ENCODE measurements at regions not wholly inside any gene's neighbourhood (a gene's known extent, or its start where the extent isn't known, plus 50 kb on each side); places are given as distances from the start of the nearest gene placed in this dataset.

GRCh38 chr5:44868541-44868940 is 59.8 kb downstream of the MRPS30 start:
- DNase-seq (ENCODE audit: low spot score) = peak; percentile 54

GRCh38 chr5:44869928-44870327 is 61.2 kb downstream of the MRPS30 start:
- no peak for DNase-seq (ENCODE audit: low spot score)

DNA sequence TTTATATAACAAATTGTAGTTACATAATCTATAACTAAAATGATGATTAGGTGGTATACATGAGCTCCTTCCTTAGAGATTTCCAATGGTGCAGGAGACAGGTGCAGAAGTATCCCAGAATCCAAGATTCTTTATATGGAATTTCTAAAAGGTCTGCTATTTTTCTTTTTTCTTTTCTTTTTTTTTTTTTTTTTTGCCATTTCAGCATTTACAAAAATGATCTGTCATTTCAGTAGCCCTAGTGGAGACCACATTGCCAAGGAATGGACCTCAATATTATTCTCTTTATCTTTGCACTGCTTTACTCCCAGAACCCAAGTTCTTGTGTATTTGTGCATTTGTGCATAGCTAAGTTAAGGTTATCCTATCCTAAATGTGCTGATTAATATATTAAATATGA is 61.7 kb downstream of the MRPS30 start:
- DNase-seq (ENCODE audit: low spot score) = no peak

GRCh38 chr5:44871401-44871800 is 62.7 kb downstream of the MRPS30 start:
- DNase-seq (ENCODE audit: low spot score) = no peak

- DNase-seq (ENCODE audit: low spot score) = peak; percentile 99
These were observed 67.2 kb downstream of the MRPS30 start for GRCh38 chr5:44875661-44876605.

- DNase-seq (ENCODE audit: low spot score) = peak; percentile 79
These were observed 72.5 kb downstream of the MRPS30 start for GRCh38 chr5:44881266-44881665.

DNA sequence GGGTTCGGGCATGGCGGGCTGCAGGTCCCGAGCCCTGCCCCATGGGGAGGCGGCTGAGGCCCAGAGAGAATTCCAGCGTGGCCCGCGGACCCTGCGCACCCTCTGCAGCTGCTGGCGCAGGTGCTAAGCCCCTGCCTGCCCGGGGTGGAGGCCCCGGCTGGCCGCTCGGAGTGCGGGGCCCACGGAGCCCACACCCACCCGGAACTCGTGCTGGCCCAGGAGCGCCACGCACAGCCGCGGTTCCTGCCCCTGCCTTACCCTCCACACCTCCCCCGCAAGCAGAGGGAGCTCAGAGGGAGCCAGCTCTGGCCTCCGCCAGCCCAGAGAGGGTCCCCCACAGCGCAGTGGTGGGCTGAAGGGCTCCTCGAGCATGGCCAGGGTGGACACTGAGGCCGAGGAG is 75.3 kb downstream of the MRPS30 start:
- no peak for DNase-seq (ENCODE audit: low spot score)

DNA sequence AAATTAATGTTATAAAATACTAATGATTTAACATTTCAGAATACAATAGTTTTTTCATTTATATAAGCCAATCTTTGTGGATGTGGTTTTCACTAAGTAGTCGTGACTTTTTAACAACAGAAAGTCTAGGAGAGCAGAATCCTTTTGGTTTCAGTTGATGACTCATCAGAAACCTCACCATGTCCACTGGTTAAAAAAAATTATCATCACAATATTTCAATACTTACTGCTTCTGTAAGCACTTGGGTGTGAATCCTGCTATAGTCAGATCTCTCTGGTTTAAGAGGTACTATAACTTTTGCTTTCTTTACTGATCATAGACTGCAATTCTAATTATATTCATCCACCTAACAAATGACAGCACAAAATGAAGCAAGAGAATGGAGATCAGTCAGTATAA is 77.2 kb downstream of the MRPS30 start:
- peak; percentile 80 for DNase-seq (ENCODE audit: low spot score)

GRCh38 chr5:44887722-44888121 is 79.0 kb downstream of the MRPS30 start:
- DNase-seq (ENCODE audit: low spot score) = no peak

DNA sequence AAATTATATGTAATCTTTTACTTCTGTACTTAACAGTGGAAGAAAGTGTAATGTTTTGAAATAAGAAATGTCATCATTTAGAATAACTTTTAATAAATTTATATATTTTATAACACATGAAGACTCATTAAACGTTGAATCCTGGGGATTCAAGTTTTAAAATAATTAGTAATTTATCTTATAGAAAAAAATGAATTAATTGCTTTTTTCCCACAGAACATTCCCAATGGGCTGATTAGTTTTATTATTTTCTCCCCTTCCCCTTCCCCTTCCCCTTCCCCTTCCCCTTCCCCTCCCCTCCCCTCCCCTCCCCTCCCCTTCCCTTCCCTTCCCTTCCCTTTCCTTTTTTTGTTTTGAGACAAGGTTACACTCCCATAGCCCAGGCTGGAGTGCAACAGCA is 79.7 kb downstream of the MRPS30 start:
- no peak for DNase-seq (ENCODE audit: low spot score)

- no peak for DNase-seq (ENCODE audit: low spot score)
These were observed 82.4 kb downstream of the MRPS30 start for GRCh38 chr5:44891116-44891515.

DNA sequence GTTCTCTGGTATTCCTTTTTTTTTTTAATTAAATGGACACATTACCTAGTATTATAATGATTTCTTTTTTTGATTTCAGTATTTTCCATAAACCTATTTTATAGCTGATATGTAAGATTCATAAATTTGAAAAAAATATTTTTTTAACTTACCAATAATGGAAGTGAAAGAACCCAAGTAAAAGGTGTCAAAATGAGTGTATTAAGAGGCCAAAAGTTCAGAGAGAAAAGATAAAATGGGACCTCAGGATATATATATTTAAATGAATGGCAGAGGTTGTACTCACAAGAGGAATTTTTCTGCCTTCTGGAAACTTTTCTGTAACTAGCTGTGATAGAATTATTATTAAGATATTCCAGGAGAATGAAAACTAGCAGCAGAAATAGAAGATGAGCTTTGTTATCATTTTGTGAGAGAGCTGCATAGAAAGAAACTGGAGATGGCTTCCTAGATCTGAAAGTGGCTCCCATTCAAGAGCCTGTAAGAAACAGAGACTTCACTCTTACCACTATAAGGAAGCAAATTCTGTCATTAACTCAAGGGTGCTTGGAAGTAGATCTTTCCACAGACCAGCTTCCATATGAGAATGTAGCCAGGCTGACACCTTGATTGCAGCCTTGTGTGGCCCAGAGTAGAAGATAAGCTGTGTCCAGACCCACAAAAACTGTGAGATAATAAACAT is 91.7 kb downstream of the MRPS30 start:
- no peak for DNase-seq (ENCODE audit: low spot score)

GRCh38 chr5:44907396-44907795 is 98.6 kb downstream of the MRPS30 start:
- DNase-seq (ENCODE audit: low spot score) = no peak

DNA sequence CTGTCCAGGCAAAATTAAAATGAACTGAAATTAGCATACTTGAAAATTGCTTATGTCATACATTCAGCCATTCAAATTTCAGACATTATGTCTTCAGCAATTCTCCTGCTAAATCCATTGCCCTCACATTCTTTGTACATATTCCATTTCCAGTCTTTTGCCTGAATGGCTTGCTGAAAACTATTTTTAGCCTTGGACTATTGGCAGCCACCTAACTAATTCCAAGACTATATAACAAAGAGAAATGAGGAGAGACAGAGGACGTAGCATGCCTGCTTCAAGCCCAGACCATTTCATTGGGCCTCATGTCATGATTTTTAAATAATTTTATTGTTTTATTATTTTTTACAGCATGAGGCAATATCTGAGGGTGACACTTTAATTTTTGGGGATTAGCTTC is 100.3 kb downstream of the MRPS30 start:
- no peak for DNase-seq (ENCODE audit: low spot score)

DNA sequence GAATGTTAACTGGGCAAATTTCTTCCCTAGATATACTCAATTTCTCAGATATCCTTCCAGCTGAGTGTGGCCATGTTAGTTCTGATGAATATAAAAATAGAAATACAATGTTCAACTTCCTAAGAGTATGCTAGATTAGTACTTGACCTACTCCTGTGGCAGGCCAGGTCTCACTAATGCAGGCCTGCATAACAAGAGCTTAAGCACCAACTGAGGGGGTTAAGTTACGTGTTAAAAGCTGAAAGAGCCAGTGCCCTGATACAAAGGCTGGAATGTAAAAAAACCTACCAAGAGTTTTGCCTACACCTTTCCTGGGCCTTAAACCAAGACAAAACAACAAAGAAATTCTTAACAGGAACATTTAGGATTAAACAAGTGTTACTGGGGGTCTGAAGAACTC is 102.8 kb downstream of the MRPS30 start:
- no peak for DNase-seq (ENCODE audit: low spot score)

- no peak for DNase-seq (ENCODE audit: low spot score)
These were observed 105.5 kb downstream of the MRPS30 start for GRCh38 chr5:44914221-44914620.

DNA sequence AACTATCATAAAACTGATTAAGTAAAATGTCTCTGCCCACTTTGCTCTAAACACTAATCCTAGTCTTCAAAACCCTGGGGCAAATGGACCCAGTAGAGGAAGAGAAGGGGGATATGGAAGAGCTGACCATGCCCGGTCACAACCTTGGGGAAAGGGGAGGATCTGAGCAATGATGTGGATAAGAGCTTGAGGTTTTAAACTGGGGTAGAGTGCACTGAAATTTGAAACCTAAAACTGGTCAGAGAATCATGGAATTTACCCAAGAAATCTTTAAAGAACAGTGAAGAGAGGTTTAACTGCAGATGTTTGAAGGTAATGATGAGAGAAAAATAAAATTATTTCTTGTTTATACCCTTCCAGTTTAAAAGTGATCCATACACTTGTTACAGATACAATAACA is 110.8 kb downstream of the MRPS30 start:
- no peak for DNase-seq (ENCODE audit: low spot score)

DNA sequence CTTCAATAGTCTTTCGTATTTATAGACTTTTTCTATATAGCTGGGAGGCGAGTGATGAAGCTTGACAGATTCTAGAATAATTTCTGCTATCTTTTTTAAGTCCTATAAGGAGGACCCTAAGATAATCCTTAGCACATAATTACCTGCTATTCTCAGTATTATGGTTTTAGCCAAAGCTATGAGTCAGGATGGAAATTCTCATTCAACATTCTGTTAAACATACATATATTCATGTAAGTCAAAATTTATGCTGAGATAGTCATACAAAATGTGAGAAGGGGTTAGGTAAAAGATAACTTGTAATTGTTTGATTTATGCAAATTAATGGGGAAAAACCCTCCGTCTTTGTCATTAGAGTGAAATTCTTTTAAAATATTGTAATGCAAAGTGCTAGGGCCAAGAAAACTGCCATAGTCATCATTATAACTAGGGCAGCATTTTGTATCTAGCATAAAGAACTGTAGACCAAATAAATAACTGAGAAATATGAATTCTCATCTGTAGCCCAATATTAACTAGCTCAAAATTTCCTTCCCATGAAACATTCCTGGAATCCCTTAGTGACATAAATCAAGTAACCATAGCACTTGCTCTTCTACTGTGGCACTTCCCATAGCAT is 118.5 kb downstream of the MRPS30 start:
- DNase-seq (ENCODE audit: low spot score) = no peak

DNA sequence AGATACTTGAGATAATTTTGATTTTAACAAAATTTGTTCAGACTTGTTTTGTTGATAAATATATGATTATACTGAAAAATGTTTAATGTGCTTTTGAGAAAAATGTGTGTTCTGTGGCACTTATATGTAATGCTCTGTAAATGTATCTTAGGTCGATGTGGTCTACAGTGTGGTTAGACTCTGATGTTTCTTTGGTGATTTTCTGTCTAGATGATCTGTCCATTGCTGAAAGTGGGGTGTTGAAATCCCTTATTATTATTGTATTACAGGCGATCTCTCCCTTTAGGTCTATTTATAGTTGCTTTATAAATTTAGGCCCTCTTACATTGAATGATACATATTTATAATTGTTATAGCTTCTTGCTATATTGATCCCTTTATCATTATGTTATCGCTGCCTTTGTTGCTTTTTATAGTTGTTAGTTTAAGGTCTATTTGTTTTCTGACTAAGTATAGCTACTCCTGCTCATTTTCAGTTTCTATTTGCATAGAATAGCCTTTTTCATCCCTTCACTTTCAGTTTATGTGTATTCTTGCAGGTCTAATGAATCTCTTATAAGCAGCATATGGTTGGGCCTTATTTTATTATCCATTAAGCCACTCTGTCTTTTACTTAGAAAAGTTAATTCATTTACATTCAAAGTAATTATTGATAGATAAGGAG is 124.3 kb downstream of the MRPS30 start:
- DNase-seq (ENCODE audit: low spot score) = no peak

GRCh38 chr5:44933686-44934085 is 124.9 kb downstream of the MRPS30 start:
- no peak for DNase-seq (ENCODE audit: low spot score)

GRCh38 chr5:44935262-44935661 is 126.5 kb downstream of the MRPS30 start:
- DNase-seq (ENCODE audit: low spot score) = peak; percentile 18

- no peak for DNase-seq (ENCODE audit: low spot score)
These were observed 127.1 kb downstream of the MRPS30 start for GRCh38 chr5:44935871-44936270.

Measured in kidney tubule cell (primary cell).